Fibroblast of upper back skin (primary cell): ENCODE measurements at regions not wholly inside any gene's neighbourhood (a gene's known extent, or its start where the extent isn't known, plus 50 kb on each side); places are given as distances from the start of the nearest gene placed in this dataset.
"Not testable (repeated sequence)": the region's sequence is repeated elsewhere in the genome, so short reads cannot be mapped to it uniquely, and the experiment has no call there.

Experiments used
- DNase-seq: peaks from one replicate; pipeline ENCODE4 v3.0.0-alpha.2; 2013

GRCh38 chr12:23285764-23286530 is 661.0 kb downstream of the ETNK1 start:
- not testable (repeated sequence) for DNase-seq

- DNase-seq = no peak
These were observed 658.7 kb downstream of the SOX5 start for GRCh38 chr12:23290627-23291330.

- DNase-seq = no peak
These were observed 646.2 kb downstream of the SOX5 start for GRCh38 chr12:23303220-23303619.

- no peak for DNase-seq
These were observed 645.6 kb downstream of the SOX5 start for GRCh38 chr12:23303821-23304220.

GRCh38 chr12:23333938-23334337 is 615.5 kb downstream of the SOX5 start:
- DNase-seq = no peak

- DNase-seq = no peak
These were observed 613.9 kb downstream of the SOX5 start for GRCh38 chr12:23335593-23335992.

- DNase-seq = no peak
These were observed 612.3 kb downstream of the SOX5 start for GRCh38 chr12:23337213-23337612.

- DNase-seq = no peak
These were observed 609.1 kb downstream of the SOX5 start for GRCh38 chr12:23340351-23340750.

GRCh38 chr12:23342407-23342806 is 607.1 kb downstream of the SOX5 start:
- DNase-seq = no peak

- DNase-seq = no peak
These were observed 599.9 kb downstream of the SOX5 start for GRCh38 chr12:23349564-23349963.

GRCh38 chr12:23350808-23351207 is 598.7 kb downstream of the SOX5 start:
- no peak for DNase-seq

- no peak for DNase-seq
These were observed 596.8 kb downstream of the SOX5 start for GRCh38 chr12:23352670-23353069.

- DNase-seq = no peak
These were observed 594.7 kb downstream of the SOX5 start for GRCh38 chr12:23354800-23355199.

GRCh38 chr12:23356440-23356839 is 593.0 kb downstream of the SOX5 start:
- DNase-seq = no peak

GRCh38 chr12:23356927-23357708 is 592.4 kb downstream of the SOX5 start:
- DNase-seq = no peak

GRCh38 chr12:23359975-23360701 is 589.3 kb downstream of the SOX5 start:
- DNase-seq = no peak

- no peak for DNase-seq
These were observed 587.5 kb downstream of the SOX5 start for GRCh38 chr12:23361971-23362370.

GRCh38 chr12:23368590-23368989 is 580.9 kb downstream of the SOX5 start:
- DNase-seq = no peak

GRCh38 chr12:23375621-23376020 is 573.8 kb downstream of the SOX5 start:
- no peak for DNase-seq

GRCh38 chr12:23376238-23376637 is 573.2 kb downstream of the SOX5 start:
- no peak for DNase-seq

- DNase-seq = no peak
These were observed 568.9 kb downstream of the SOX5 start for GRCh38 chr12:23380419-23381100.

- not testable (repeated sequence) for DNase-seq
These were observed 560.6 kb downstream of the SOX5 start for GRCh38 chr12:23388898-23389297.
